ENCODE measurements at regions not wholly inside any gene's neighbourhood (a gene's known extent, or its start where the extent isn't known, plus 50 kb on each side); places are given as distances from the start of the nearest gene placed in this dataset.
A peak's percentile ranks its signal among the peaks of the same experiment; 100 is the strongest.

DNA sequence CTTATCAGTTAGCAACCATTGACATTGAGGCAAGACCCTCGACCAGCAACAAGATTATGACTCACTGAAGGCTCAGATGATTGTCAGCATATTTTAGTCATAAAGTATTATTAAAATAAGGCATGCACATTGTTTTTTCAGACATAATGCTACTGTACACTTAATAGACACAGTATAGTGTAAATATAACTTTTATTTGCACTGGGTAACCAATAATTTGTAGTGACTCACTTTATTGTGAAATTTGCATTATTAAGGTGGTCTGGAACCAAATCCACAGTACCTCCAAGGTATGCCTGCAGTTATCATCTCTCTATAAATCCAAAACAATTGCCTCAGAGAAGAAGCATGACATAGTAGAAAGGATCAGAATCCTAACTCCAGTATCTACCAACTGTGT lies 330.1 kb upstream of the SMIM31 start:
- no TSS peak for BruUV-seq (replicated peaks)
- H3K27ac Mint-ChIP-seq (ENCODE audit: low read depth, unreplicated experiment) = no peak overlapping the region
- no peaks in the 10 kb centered on the region for H3K9me3 Mint-ChIP-seq (ENCODE audit: unreplicated experiment)

DNA sequence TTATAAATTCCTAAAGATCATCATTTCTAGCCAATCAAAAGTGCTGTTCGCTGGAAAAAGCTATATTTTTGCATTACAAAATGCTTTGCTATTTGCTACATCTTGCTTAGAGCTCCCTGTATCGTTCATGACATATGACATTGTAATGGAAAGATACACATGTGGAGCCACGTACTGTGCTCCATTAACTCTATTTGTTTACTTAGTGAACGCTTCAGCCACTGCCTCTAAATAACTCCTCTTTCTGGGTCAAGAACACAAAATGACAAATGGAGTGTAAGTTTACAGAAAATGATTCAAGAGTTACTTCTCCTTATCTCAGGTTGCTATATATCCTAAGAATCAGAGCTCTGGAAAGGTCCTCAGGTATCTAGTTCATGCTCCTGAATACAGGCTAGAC lies 329.1 kb upstream of the SMIM31 start:
- BruUV-seq (replicated peaks) = no TSS peak
- TF ChIP-seq, protein P1, sequence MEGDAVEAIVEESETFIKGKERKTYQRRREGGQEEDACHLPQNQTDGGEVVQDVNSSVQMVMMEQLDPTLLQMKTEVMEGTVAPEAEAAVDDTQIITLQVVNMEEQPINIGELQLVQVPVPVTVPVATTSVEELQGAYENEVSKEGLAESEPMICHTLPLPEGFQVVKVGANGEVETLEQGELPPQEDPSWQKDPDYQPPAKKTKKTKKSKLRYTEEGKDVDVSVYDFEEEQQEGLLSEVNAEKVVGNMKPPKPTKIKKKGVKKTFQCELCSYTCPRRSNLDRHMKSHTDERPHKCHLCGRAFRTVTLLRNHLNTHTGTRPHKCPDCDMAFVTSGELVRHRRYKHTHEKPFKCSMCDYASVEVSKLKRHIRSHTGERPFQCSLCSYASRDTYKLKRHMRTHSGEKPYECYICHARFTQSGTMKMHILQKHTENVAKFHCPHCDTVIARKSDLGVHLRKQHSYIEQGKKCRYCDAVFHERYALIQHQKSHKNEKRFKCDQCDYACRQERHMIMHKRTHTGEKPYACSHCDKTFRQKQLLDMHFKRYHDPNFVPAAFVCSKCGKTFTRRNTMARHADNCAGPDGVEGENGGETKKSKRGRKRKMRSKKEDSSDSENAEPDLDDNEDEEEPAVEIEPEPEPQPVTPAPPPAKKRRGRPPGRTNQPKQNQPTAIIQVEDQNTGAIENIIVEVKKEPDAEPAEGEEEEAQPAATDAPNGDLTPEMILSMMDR (IDR thresholded peaks at IDR 0.05; ENCODE audit: unreplicated experiment) = no peak
- no peak overlapping the region for H3K4me3 Mint-ChIP-seq (ENCODE audit: unreplicated experiment)
- CTCF ChIA-PET = no interaction called here
- POLR2A ChIA-PET = no interaction called here
- no peak for DNase-seq (ENCODE audit: unreplicated experiment)
- no peak overlapping the region for H3K27ac Mint-ChIP-seq (ENCODE audit: low read depth, unreplicated experiment)
- H3K36me3 Mint-ChIP-seq (ENCODE audit: insufficient read depth, unreplicated experiment) = no peaks in the 10 kb centered on the region
- no peaks in the 10 kb centered on the region for H3K27me3 Mint-ChIP-seq (ENCODE audit: insufficient read depth, unreplicated experiment)
- intact Hi-C loops (cut with micrococcal nuclease) = no loop called here
- H3K9me3 Mint-ChIP-seq (ENCODE audit: unreplicated experiment) = no peaks in the 10 kb centered on the region
- peaks cover 6% of the 10 kb centered on the region for H3K4me1 Mint-ChIP-seq (ENCODE audit: insufficient read depth, unreplicated experiment)

More for the DNA sequence above, 330.1 kb upstream of the SMIM31 start:
- Mint-ChIP-seq H3K36me3 (ENCODE audit: insufficient read depth, unreplicated experiment) (no peaks in the 10 kb centered on the region), H3K4me1 (ENCODE audit: insufficient read depth, unreplicated experiment) (no peaks in the 10 kb centered on the region), H3K27me3 (ENCODE audit: insufficient read depth, unreplicated experiment) (no peaks in the 10 kb centered on the region), H3K4me3 (ENCODE audit: unreplicated experiment) (no peak overlapping the region)
- ChIA-PET POLR2A (no interaction called here), CTCF (no interaction called here)
- intact Hi-C loops (cut with micrococcal nuclease) = no loop called here
- TF ChIP-seq, protein P1 (IDR thresholded peaks at IDR 0.05; ENCODE audit: unreplicated experiment) = no peak
- no peak for DNase-seq (ENCODE audit: unreplicated experiment)

DNA sequence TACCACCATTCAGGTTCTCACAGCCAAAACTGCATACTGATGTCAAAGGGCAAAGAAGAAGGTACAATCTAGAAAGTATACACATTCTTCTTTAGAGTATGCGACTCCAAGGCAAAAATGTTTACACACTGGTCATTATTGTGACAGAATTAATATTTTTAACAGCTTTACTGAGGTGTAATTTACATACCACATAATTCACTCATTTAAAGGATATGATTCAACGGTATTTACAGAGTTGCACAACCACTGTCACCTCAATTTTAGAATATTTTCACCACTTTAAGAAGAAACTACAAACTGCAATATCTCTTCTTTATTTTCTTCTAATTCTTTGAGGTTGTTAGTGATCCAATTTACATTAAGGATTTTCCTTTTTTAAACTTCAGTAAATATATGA lies 325.4 kb upstream of the SMIM31 start:
- BruUV-seq (replicated peaks) = no TSS peak
- intact Hi-C loops (cut with micrococcal nuclease) = no loop called here

DNA sequence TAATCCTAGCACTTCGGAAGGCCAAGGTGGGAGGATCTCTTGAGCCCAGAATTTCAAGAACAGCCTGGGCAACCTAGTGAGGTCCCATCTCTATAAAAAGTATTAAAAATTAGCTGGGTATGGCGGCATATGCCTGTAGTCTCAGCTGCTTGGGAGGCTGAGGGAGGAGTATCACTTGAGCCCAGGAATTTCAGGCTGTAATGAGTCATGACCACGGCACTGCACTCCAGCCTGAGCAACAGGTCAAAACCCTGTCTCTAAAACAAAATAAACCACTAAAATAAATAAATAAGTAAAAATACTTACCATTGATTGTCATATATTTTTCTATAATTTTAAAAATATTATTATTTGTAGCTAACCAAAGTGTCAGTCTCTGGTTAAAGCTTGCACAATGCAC lies 315.6 kb upstream of the SMIM31 start:
- Mint-ChIP-seq H3K9me3 (ENCODE audit: unreplicated experiment) (no peaks in the 10 kb centered on the region), H3K36me3 (ENCODE audit: insufficient read depth, unreplicated experiment) (no peaks in the 10 kb centered on the region), H3K27ac (ENCODE audit: low read depth, unreplicated experiment) (peak overlapping the region; percentile 35), H3K4me1 (ENCODE audit: insufficient read depth, unreplicated experiment) (peaks cover 20% of the 10 kb centered on the region), H3K27me3 (ENCODE audit: insufficient read depth, unreplicated experiment) (no peaks in the 10 kb centered on the region), H3K4me3 (ENCODE audit: unreplicated experiment) (no peak overlapping the region)
- TF ChIP-seq, protein P1 (IDR thresholded peaks at IDR 0.05; ENCODE audit: unreplicated experiment) = no peak
- ChIA-PET CTCF (no interaction called here), POLR2A (interaction anchor here (0.6 to 1.2 kb wide), 3 partner anchors 30 to 184 kb away, joined by 3 read pairs; no protein-coding TSS in a partner anchor)
- intact Hi-C loops (cut with micrococcal nuclease) = no loop called here
- BruUV-seq (replicated peaks) = no TSS peak
- DNase-seq (ENCODE audit: unreplicated experiment) = peak; percentile 48

More for the DNA sequence above, 325.4 kb upstream of the SMIM31 start:
- TF ChIP-seq, protein P1 (IDR thresholded peaks at IDR 0.05; ENCODE audit: unreplicated experiment) = no peak
- Mint-ChIP-seq H3K9me3 (ENCODE audit: unreplicated experiment) (no peaks in the 10 kb centered on the region), H3K27ac (ENCODE audit: low read depth, unreplicated experiment) (no peak overlapping the region), H3K27me3 (ENCODE audit: insufficient read depth, unreplicated experiment) (no peaks in the 10 kb centered on the region), H3K4me3 (ENCODE audit: unreplicated experiment) (no peak overlapping the region), H3K4me1 (ENCODE audit: insufficient read depth, unreplicated experiment) (peaks cover 6% of the 10 kb centered on the region), H3K36me3 (ENCODE audit: insufficient read depth, unreplicated experiment) (no peaks in the 10 kb centered on the region)
- ChIA-PET POLR2A (no interaction called here), CTCF (interaction anchor here (0.6 kb wide), 1 partner anchor 11 kb away, joined by 4 read pairs; no protein-coding TSS in a partner anchor)
- DNase-seq (ENCODE audit: unreplicated experiment) = no peak

Measured in MCF 10A (cell line).